GM23338 (cell line): ENCODE measurements at regions not wholly inside any gene's neighbourhood (a gene's known extent, or its start where the extent isn't known, plus 50 kb on each side); places are given as distances from the start of the nearest gene placed in this dataset.
"Not testable (repeated sequence)": the region's sequence is repeated elsewhere in the genome, so short reads cannot be mapped to it uniquely, and the experiment has no call there.

ENCODE experiments used
- CREB1 ChIP-seq: fragments of 250-450 bp; sonication (Bioruptor Pico); IDR thresholded peaks from 2 replicates; pipeline ENCODE4 v1.5.0; 2020; ENCODE audit warnings: low read depth, mild to moderate bottlenecking, moderate library complexity
- CTCF ChIP-seq, 2 experiments: fragments of 200-600 bp in 1 of 2; sonication (generic) in 1 of 2; conservative IDR thresholded peaks; 2 replicates each; pipeline versions ENCODE4 v1.5.1 to v1.6.1; 2016 to 2017; ENCODE audit warnings: antibody characterized with exemption in 2 of 2, low read depth in 2 of 2, mild to moderate bottlenecking in 2 of 2, moderate library complexity in 1 of 2
- EZH2 ChIP-seq: fragments of 200-600 bp; sonication (generic); IDR thresholded peaks from one replicate; pipeline ENCODE4 v1.8.0; 2017; ENCODE audit warnings: antibody characterized with exemption, mild to moderate bottlenecking, low read depth; ENCODE audit not compliant: unreplicated experiment
- EZH2phosphoT487 ChIP-seq: fragments of 200-600 bp; sonication (generic); IDR thresholded peaks from one replicate; pipeline ENCODE4 v1.8.1; 2018; ENCODE audit warnings: antibody characterized with exemption; ENCODE audit not compliant: unreplicated experiment
- POLR2AphosphoS5 ChIP-seq: IDR thresholded peaks from 2 replicates; pipeline ENCODE4 v1.6.1; 2016; ENCODE audit warnings: antibody characterized with exemption, low read depth
- REST ChIP-seq: IDR thresholded peaks from one replicate; pipeline ENCODE4 v1.6.1; 2018; ENCODE audit warnings: antibody characterized with exemption; ENCODE audit not compliant: unreplicated experiment
- ZNF331 ChIP-seq: fragments of 250-450 bp; sonication (Bioruptor Pico); IDR thresholded peaks from 2 replicates; pipeline ENCODE4 v1.5.0; 2020; ENCODE audit warnings: low read depth, mild to moderate bottlenecking, moderate library complexity
- ZNF462 ChIP-seq: fragments of 250-450 bp; sonication (Bioruptor Pico); IDR thresholded peaks from 2 replicates; pipeline ENCODE4 v1.5.0; 2020; ENCODE audit warnings: mild to moderate bottlenecking, moderate library complexity

DNA sequence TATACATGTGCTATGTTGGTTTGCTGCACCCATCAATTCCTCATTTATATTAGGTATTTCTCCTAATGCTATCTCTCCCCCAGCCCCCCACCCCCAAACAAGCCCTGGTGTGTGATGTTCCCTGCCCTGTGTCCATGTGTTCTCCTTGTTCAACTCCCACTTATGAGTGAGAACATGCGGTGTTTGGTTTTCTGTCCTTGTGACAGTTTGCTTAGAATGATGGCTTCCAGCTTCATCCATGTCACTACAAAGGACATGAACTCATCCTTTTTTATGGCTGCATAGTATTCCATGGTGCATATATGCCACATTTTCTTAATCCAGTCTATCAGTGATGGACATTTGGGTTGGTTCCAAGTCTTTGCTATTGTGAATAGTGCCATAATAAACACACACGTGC, 68.4 kb upstream of the TOP3B start:
- not testable (repeated sequence) for TF ChIP-seq EZH2phosphoT487; CTCF (conservative IDR thresholded peaks at IDR 0.05; ENCODE audit: low read depth in 2 of 2); EZH2; POLR2AphosphoS5; ZNF331 (CRISPR knock-in tag); CREB1; REST; ZNF462 (CRISPR knock-in tag)
